Body of pancreas (tissue), 4 donors: ENCODE measurements at regions not wholly inside any gene's neighbourhood (a gene's known extent, or its start where the extent isn't known, plus 50 kb on each side); places are given as distances from the start of the nearest gene placed in this dataset.

Experiments
- ATAC-seq: fragments of 150-250 bp; one replicate; pipeline ENCODE4 v1.9.1; 2016
- DNase-seq, 4 donors: peaks; one replicate each; pipeline ENCODE4 v3.0.0-alpha.2; 2019
- H3K27ac ChIP-seq, 4 donors: fragments of 200-600 bp; sonication (generic); 1 replicate in 3 of 4; 2 replicates in 1 of 4; pipeline versions ENCODE4 v1.5.1 to v1.6.1; 2016 to 2019; ENCODE audit warnings: mild to moderate bottlenecking in 1 of 4, mixed read lengths in 1 of 4, moderate library complexity in 1 of 4
- H3K27me3 ChIP-seq, 2 donors: fragments of 200-600 bp; sonication (generic); one replicate each; pipeline ENCODE4 v1.6.0; 2016; ENCODE audit warnings: mild to moderate bottlenecking in 1 of 2
- H3K36me3 ChIP-seq, 2 donors: fragments of 200-600 bp; sonication (generic); replicated peaks in 1 of 2; 2 replicates each; pipeline ENCODE4 v1.5.1; 2016; ENCODE audit warnings: low read depth in 2 of 2; ENCODE audit not compliant: insufficient read depth in 1 of 2
- H3K4me1 ChIP-seq: fragments of 200-600 bp; sonication (generic); one replicate; pipeline ENCODE4 v1.6.0; 2016
- H3K4me3 ChIP-seq, 2 donors: fragments of 200-600 bp; sonication (generic); 1 replicate in 1 of 2; 2 replicates in 1 of 2; pipeline ENCODE4 v1.5.1; 2016 to 2019
- H3K9me3 ChIP-seq, 3 donors: fragments of 200-600 bp; sonication (generic); 1 replicate in 2 of 3; 2 replicates in 1 of 3; pipeline ENCODE4 v1.5.1; 2016
- POLR2A ChIP-seq, 3 donors: fragments of 450-650 bp; IDR thresholded peaks; one replicate each; pipeline ENCODE4 v1.6.1; 2016; ENCODE audit warnings: antibody characterized with exemption in 3 of 3, mild to moderate bottlenecking in 2 of 3
- WGBS, 2 donors: methylation state at CpG; one replicate each; pipeline ENCODE4 v1.1.5; 2017; 5-methylcytosine and 5-hydroxymethylcytosine counted together
- intact Hi-C: fragments of 100-400 bp; cut with DNase I; formaldehyde crosslinking; loops from one replicate; pipeline ENCODE4 v1.15.1; 2023
- TF ChIP-seq, protein P1 (sequence below), 7 experiments: fragments of 450-650 bp in 4 of 7; fragments of 200-600 bp in 3 of 7; sonication (generic) in 3 of 7; IDR thresholded peaks; one replicate each; pipeline ENCODE4 v1.5.1; 2016 to 2019; ENCODE audit warnings: antibody characterized with exemption in 7 of 7

DNA sequence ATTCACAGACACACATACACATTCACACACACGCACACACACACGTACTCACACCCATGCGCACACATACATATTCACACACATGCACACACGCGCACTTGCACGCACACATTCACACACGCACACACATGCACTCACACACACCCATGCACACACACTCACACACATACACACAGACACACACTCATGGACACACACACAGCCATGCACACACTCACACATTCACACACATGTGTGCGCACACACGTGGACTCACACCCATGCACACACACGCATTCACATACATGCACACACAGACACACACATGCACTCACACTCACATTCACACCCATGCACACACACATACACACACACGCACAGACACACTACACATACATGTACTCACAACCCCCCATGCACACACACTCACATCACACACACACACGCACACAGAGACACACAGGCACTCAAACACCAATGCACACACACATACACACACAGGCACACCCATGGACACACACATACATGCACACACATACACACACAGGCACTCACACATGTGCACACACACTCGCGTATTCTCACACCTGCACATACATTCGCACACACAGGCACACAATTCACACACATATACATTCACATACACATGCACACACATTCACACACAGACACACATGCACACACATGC lies 589.1 kb downstream of the PTPRU start:
- WGBS, 2 donors, result 77% methylated on average over 15 of the region's 15 CpGs
- Histone ChIP-seq H3K27me3 (no peaks in the 10 kb centered on the region), H3K4me3 (no peak overlapping the region), H3K9me3 (no peaks in the 10 kb centered on the region), H3K36me3 (no peaks in the 10 kb centered on the region), H3K4me1 (no peaks in the 10 kb centered on the region), H3K27ac (no peak overlapping the region)
- DNase-seq (no peak), ATAC-seq (no peak)
- intact Hi-C loops, result no loop called here
- TF ChIP-seq, protein P1, sequence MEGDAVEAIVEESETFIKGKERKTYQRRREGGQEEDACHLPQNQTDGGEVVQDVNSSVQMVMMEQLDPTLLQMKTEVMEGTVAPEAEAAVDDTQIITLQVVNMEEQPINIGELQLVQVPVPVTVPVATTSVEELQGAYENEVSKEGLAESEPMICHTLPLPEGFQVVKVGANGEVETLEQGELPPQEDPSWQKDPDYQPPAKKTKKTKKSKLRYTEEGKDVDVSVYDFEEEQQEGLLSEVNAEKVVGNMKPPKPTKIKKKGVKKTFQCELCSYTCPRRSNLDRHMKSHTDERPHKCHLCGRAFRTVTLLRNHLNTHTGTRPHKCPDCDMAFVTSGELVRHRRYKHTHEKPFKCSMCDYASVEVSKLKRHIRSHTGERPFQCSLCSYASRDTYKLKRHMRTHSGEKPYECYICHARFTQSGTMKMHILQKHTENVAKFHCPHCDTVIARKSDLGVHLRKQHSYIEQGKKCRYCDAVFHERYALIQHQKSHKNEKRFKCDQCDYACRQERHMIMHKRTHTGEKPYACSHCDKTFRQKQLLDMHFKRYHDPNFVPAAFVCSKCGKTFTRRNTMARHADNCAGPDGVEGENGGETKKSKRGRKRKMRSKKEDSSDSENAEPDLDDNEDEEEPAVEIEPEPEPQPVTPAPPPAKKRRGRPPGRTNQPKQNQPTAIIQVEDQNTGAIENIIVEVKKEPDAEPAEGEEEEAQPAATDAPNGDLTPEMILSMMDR (IDR thresholded peaks at IDR 0.05), result no peak
- TF ChIP-seq POLR2A (IDR thresholded peaks at IDR 0.05), result no peak

DNA sequence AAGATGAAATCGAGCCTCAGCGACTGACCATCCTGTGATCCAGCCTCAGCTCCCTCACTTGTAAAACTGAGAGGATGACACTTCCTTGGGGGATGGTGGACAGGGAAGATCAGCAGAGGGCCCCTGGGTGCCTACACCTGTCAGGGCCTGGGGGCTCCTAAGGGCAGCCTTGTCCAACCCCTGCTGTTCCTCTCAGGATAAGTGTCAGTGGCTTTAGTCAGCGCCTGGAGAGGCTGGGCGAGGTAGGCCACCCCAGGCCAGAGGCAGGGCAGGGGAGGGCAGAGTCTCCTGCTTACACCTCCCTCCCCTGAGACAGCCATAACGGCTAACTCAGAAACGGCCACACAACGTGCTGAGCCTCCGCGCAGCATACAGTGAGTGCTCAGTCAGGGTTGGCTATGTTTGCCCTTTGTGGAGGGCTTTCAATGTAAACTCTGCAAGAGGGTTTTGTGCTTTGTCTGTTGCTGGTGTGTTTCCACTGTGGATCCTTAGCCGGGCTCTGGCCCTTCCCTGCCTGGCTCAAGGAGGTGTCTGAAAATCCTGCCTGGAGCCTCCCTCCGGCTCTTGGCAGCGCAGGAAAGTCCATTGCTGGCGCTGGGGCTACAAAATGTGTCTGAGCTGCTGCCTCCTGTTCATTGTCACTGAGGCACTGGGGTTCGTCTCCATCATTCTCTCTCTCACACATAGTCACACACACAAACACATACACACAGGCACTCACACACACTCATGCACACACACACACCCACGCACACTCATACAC lies 588.4 kb downstream of the PTPRU start:
- H3K4me3 ChIP-seq, result no peak overlapping the region
- TF ChIP-seq, protein P1 (IDR thresholded peaks at IDR 0.05), result no peak
- TF ChIP-seq POLR2A (IDR thresholded peaks at IDR 0.05), result no peak
- ATAC-seq (no peak), DNase-seq (no peak)
- intact Hi-C loops, result no loop called here
- no peaks in the 10 kb centered on the region for H3K27me3 ChIP-seq
- H3K27ac ChIP-seq, result no peak overlapping the region
- H3K4me1 ChIP-seq, result no peaks in the 10 kb centered on the region
- 57 to 59% methylated on average over 7 to 15 of the region's 15 CpGs for WGBS, 2 donors
- H3K36me3 ChIP-seq, result no peaks in the 10 kb centered on the region
- H3K9me3 ChIP-seq, result no peaks in the 10 kb centered on the region

DNA sequence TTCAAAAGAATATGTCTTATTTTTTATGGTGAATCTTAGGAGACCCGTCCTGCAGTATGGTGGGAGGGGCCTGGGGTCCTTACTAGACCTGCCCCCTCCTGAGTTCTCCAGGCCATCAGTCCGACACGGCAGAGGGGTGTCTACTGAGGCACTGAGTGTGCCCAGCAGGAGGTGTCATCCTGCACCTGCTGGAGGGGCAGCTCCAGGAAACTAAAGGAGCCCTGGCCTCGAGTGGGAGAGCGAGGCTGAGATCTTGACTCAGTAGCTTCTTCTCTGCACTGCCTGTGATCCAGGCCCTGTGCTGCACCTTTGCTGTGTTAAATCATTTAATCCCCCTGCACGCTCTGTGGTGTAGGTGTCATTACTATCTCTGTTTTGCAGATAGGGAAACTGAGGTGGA lies 587.7 kb downstream of the PTPRU start:
- ATAC-seq (no peak), DNase-seq (no peak)
- intact Hi-C loops, result no loop called here
- WGBS, 2 donors, result 41 to 51% methylated on average over 3 to 6 of the region's 6 CpGs
- TF ChIP-seq, protein P1 (IDR thresholded peaks at IDR 0.05), result no peak
- no peak for TF ChIP-seq POLR2A (IDR thresholded peaks at IDR 0.05)
- H3K9me3 ChIP-seq, result no peaks in the 10 kb centered on the region
- no peak overlapping the region for H3K4me3 ChIP-seq
- H3K27me3 ChIP-seq, result no peaks in the 10 kb centered on the region
- no peaks in the 10 kb centered on the region for H3K36me3 ChIP-seq
- no peaks in the 10 kb centered on the region for H3K4me1 ChIP-seq
- no peak overlapping the region for H3K27ac ChIP-seq

DNA sequence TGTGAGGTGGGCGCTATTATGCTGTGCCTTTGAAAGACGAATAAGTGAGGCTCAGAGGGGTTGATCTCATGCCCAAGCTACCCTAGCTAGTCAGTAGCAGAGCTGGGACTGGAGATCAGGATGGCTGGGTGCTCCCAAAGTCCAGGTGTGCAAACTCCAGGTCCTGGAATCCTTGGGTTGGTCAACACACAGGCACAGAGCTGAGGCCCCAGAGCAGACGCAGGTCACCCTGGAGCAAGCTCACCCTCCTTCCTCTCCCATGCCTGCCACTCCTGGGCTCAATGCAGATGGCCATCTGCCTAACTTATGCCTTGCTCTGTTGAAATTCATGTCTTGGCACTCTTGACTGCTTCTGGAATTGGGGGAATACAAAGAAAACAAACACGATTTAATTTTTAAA lies 587.2 kb downstream of the PTPRU start:
- intact Hi-C loops, result no loop called here
- Histone ChIP-seq H3K36me3 (no peaks in the 10 kb centered on the region), H3K27me3 (no peaks in the 10 kb centered on the region), H3K27ac (no peak overlapping the region), H3K4me1 (no peaks in the 10 kb centered on the region), H3K4me3 (no peak overlapping the region), H3K9me3 (no peaks in the 10 kb centered on the region)
- WGBS, 2 donors, result 61 to 73% methylated on average over 4 of the region's 4 CpGs
- TF ChIP-seq, protein P1 (IDR thresholded peaks at IDR 0.05), result no peak
- TF ChIP-seq POLR2A (IDR thresholded peaks at IDR 0.05), result no peak
- DNase-seq, result no peak
- ATAC-seq, result no peak
